ENCODE measurements at regions not wholly inside any gene's neighbourhood (a gene's known extent, or its start where the extent isn't known, plus 50 kb on each side); places are given as distances from the start of the nearest gene placed in this dataset.

DNA sequence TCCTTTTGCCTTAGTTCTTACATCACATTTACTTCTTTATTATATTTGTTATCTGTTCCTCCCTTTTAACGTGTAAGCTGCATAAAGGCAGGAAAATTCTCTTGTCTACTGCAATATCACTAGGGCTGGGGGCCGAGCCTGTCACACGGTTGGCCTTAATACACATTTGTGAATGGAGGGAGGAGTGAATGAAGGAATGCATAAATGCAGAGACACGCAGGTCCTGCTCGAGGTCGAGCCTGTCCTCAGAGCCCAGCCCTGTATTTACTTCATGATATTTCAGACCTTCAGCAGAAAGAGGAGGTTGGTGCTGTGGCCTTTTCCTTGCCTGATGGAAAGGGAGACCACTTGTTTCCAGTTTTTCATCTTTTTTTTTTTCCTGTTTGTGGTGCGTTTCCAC lies 671.3 kb downstream of the PTPRU start:
- TF ChIP-seq, protein P1, sequence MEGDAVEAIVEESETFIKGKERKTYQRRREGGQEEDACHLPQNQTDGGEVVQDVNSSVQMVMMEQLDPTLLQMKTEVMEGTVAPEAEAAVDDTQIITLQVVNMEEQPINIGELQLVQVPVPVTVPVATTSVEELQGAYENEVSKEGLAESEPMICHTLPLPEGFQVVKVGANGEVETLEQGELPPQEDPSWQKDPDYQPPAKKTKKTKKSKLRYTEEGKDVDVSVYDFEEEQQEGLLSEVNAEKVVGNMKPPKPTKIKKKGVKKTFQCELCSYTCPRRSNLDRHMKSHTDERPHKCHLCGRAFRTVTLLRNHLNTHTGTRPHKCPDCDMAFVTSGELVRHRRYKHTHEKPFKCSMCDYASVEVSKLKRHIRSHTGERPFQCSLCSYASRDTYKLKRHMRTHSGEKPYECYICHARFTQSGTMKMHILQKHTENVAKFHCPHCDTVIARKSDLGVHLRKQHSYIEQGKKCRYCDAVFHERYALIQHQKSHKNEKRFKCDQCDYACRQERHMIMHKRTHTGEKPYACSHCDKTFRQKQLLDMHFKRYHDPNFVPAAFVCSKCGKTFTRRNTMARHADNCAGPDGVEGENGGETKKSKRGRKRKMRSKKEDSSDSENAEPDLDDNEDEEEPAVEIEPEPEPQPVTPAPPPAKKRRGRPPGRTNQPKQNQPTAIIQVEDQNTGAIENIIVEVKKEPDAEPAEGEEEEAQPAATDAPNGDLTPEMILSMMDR (IDR thresholded peaks at IDR 0.05 in 4 of 5, conservative IDR thresholded peaks at IDR 0.05 in 1 of 5): no peak
- no peak for TF ChIP-seq POLR2A (IDR thresholded peaks at IDR 0.05)

Measured in gastrocnemius medialis (tissue), 4 donors.